Colonic mucosa (tissue), 4 donors: ENCODE measurements at regions not wholly inside any gene's neighbourhood (a gene's known extent, or its start where the extent isn't known, plus 50 kb on each side); places are given as distances from the start of the nearest gene placed in this dataset.

Source experiments
- DNase-seq: peaks from one replicate; pipeline ENCODE4 v3.0.0-alpha.2; 2020
- H3K27ac ChIP-seq: fragments of 200-600 bp; one replicate; pipeline ENCODE4 v1.8.0; 2021
- H3K27me3 ChIP-seq: fragments of 200-600 bp; one replicate; pipeline ENCODE4 v1.8.0; 2021
- H3K36me3 ChIP-seq: fragments of 200-600 bp; one replicate; pipeline ENCODE4 v1.8.0; 2021
- H3K4me1 ChIP-seq: fragments of 200-600 bp; one replicate; pipeline ENCODE4 v1.8.0; 2021; ENCODE audit warnings: mild to moderate bottlenecking
- H3K4me3 ChIP-seq: fragments of 200-600 bp; one replicate; pipeline ENCODE4 v1.8.0; 2021
- H3K9ac ChIP-seq, 2 donors: one replicate each; pipeline ENCODE4 v1.7.0; 2013; ENCODE audit warnings: control low read depth in 2 of 2, low read depth in 2 of 2, low read length in 2 of 2
- H3K9me3 ChIP-seq: fragments of 200-600 bp; one replicate; pipeline ENCODE4 v1.8.0; 2021
- intact Hi-C: fragments of 100-400 bp; cut with DNase I; formaldehyde crosslinking; loops from one replicate; pipeline ENCODE4 v1.14.1; 2022
- TF ChIP-seq, protein P1 (sequence below): fragments of 200-600 bp; IDR thresholded peaks from one replicate; pipeline ENCODE4 v1.8.0; 2022; ENCODE audit warnings: antibody characterized with exemption, mild to moderate bottlenecking
- donor health status: healthy.
- donor health status: DM: no; HTN: no; CAD: no.
- donor health status: DM: no; HTN: no; CAD: no.

GRCh38 chr21:38671773-38672172, 134.0 kb upstream of the ETS2 start:
- no peak overlapping the region for H3K4me3 ChIP-seq
- H3K36me3 ChIP-seq: no peaks in the 10 kb centered on the region
- no peak overlapping the region for H3K9ac ChIP-seq
- TF ChIP-seq, protein P1, sequence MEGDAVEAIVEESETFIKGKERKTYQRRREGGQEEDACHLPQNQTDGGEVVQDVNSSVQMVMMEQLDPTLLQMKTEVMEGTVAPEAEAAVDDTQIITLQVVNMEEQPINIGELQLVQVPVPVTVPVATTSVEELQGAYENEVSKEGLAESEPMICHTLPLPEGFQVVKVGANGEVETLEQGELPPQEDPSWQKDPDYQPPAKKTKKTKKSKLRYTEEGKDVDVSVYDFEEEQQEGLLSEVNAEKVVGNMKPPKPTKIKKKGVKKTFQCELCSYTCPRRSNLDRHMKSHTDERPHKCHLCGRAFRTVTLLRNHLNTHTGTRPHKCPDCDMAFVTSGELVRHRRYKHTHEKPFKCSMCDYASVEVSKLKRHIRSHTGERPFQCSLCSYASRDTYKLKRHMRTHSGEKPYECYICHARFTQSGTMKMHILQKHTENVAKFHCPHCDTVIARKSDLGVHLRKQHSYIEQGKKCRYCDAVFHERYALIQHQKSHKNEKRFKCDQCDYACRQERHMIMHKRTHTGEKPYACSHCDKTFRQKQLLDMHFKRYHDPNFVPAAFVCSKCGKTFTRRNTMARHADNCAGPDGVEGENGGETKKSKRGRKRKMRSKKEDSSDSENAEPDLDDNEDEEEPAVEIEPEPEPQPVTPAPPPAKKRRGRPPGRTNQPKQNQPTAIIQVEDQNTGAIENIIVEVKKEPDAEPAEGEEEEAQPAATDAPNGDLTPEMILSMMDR: no peak
- no peak for DNase-seq
- intact Hi-C loops: no loop called here
- H3K27ac ChIP-seq: no peak overlapping the region
- no peaks in the 10 kb centered on the region for H3K27me3 ChIP-seq
- no peaks in the 10 kb centered on the region for H3K4me1 ChIP-seq
- no peaks in the 10 kb centered on the region for H3K9me3 ChIP-seq

GRCh38 chr21:38675182-38675824, 130.4 kb upstream of the ETS2 start:
- intact Hi-C loops: no loop called here
- TF ChIP-seq, protein P1: no peak
- no peaks in the 10 kb centered on the region for H3K9me3 ChIP-seq
- H3K4me1 ChIP-seq: no peaks in the 10 kb centered on the region
- no peaks in the 10 kb centered on the region for H3K27me3 ChIP-seq
- no peak overlapping the region for H3K9ac ChIP-seq
- H3K4me3 ChIP-seq: no peak overlapping the region
- no peak overlapping the region for H3K27ac ChIP-seq
- H3K36me3 ChIP-seq: no peaks in the 10 kb centered on the region
- no peak for DNase-seq

- Histone ChIP-seq H3K27me3 (no peaks in the 10 kb centered on the region), H3K4me1 (no peaks in the 10 kb centered on the region), H3K9ac (no peak overlapping the region), H3K9me3 (no peaks in the 10 kb centered on the region), H3K27ac (no peak overlapping the region), H3K36me3 (no peaks in the 10 kb centered on the region), H3K4me3 (no peak overlapping the region)
- TF ChIP-seq, protein P1: no peak
- DNase-seq: no peak
- intact Hi-C loops: no loop called here
These were observed 126.9 kb upstream of the ETS2 start for GRCh38 chr21:38678827-38679226.

GRCh38 chr21:38679534-38679933, 126.2 kb upstream of the ETS2 start:
- no peak overlapping the region for H3K9ac ChIP-seq
- H3K36me3 ChIP-seq: no peaks in the 10 kb centered on the region
- intact Hi-C loops: no loop called here
- no peak for DNase-seq
- no peaks in the 10 kb centered on the region for H3K9me3 ChIP-seq
- no peak overlapping the region for H3K4me3 ChIP-seq
- TF ChIP-seq, protein P1: no peak
- H3K27me3 ChIP-seq: no peaks in the 10 kb centered on the region
- no peak overlapping the region for H3K27ac ChIP-seq
- H3K4me1 ChIP-seq: no peaks in the 10 kb centered on the region

GRCh38 chr21:38680401-38680800, 125.3 kb upstream of the ETS2 start:
- Histone ChIP-seq H3K27me3 (no peaks in the 10 kb centered on the region), H3K4me1 (no peaks in the 10 kb centered on the region), H3K4me3 (no peak overlapping the region), H3K9ac (no peak overlapping the region), H3K27ac (no peak overlapping the region), H3K9me3 (no peaks in the 10 kb centered on the region), H3K36me3 (no peaks in the 10 kb centered on the region)
- intact Hi-C loops: no loop called here
- no peak for DNase-seq
- TF ChIP-seq, protein P1: no peak
